Mucosa of stomach (tissue), 1 donor: ENCODE measurements at regions not wholly inside any gene's neighbourhood (a gene's known extent, or its start where the extent isn't known, plus 50 kb on each side); places are given as distances from the start of the nearest gene placed in this dataset.

Source experiments
- H3K27me3 ChIP-seq: one replicate; pipeline ENCODE4 v1.7.0; 2013; ENCODE audit warnings: mild to moderate bottlenecking, low read length; ENCODE audit not compliant: control insufficient read depth, insufficient read depth
- H3K36me3 ChIP-seq: one replicate; pipeline ENCODE4 v1.7.0; 2013; ENCODE audit warnings: low read length; ENCODE audit not compliant: control insufficient read depth, insufficient read depth
- H3K4me1 ChIP-seq: one replicate; pipeline ENCODE4 v1.7.0; 2013; ENCODE audit warnings: mild to moderate bottlenecking, low read length; ENCODE audit not compliant: control insufficient read depth, insufficient read depth
- H3K4me3 ChIP-seq: one replicate; pipeline ENCODE4 v1.7.0; 2013; ENCODE audit warnings: low read length
- H3K9ac ChIP-seq: one replicate; pipeline ENCODE4 v1.7.0; 2013; ENCODE audit warnings: mild to moderate bottlenecking, low read length, moderate library complexity
- H3K9me3 ChIP-seq: one replicate; pipeline ENCODE4 v1.7.0; 2013; ENCODE audit warnings: mild to moderate bottlenecking, low read length, moderate library complexity; ENCODE audit not compliant: control insufficient read depth
- donor health status: Pancreatic carcinoma.

- Histone ChIP-seq H3K27me3 (no peaks in the 10 kb centered on the region), H3K36me3 (no peaks in the 10 kb centered on the region), H3K9me3 (no peaks in the 10 kb centered on the region)
Measured at GRCh38 chrX:68944211-68944610, 115.4 kb downstream of the EFNB1 start.

GRCh38 chrX:68942840-68943239, 114.0 kb downstream of the EFNB1 start:
- H3K4me1 ChIP-seq, result peaks cover 18% of the 10 kb centered on the region
- H3K36me3 ChIP-seq, result no peaks in the 10 kb centered on the region
- H3K9me3 ChIP-seq, result no peaks in the 10 kb centered on the region
- no peak overlapping the region for H3K9ac ChIP-seq
- no peak overlapping the region for H3K4me3 ChIP-seq
- H3K27me3 ChIP-seq, result no peaks in the 10 kb centered on the region

More at GRCh38 chrX:68944211-68944610, 115.4 kb downstream of the EFNB1 start:
- Histone ChIP-seq H3K4me1 (peaks cover 18% of the 10 kb centered on the region), H3K4me3 (no peak overlapping the region), H3K9ac (no peak overlapping the region)

GRCh38 chrX:68942104-68942503, 113.3 kb downstream of the EFNB1 start:
- H3K9ac ChIP-seq, result no peak overlapping the region
- H3K4me1 ChIP-seq, result peaks cover 18% of the 10 kb centered on the region
- no peaks in the 10 kb centered on the region for H3K9me3 ChIP-seq
- H3K4me3 ChIP-seq, result no peak overlapping the region
- H3K27me3 ChIP-seq, result no peaks in the 10 kb centered on the region
- H3K36me3 ChIP-seq, result no peaks in the 10 kb centered on the region

- Histone ChIP-seq H3K4me3 (no peak overlapping the region), H3K4me1 (peaks cover 18% of the 10 kb centered on the region), H3K9ac (no peak overlapping the region), H3K9me3 (no peaks in the 10 kb centered on the region), H3K36me3 (no peaks in the 10 kb centered on the region), H3K27me3 (no peaks in the 10 kb centered on the region)
Measured at GRCh38 chrX:68941385-68941952, 112.6 kb downstream of the EFNB1 start.

GRCh38 chrX:68940601-68941000, 111.8 kb downstream of the EFNB1 start:
- Histone ChIP-seq H3K27me3 (no peaks in the 10 kb centered on the region), H3K36me3 (no peaks in the 10 kb centered on the region), H3K9me3 (no peaks in the 10 kb centered on the region), H3K4me1 (peaks cover 19% of the 10 kb centered on the region), H3K9ac (no peak overlapping the region), H3K4me3 (no peak overlapping the region)

GRCh38 chrX:68939868-68940267, 111.0 kb downstream of the EFNB1 start:
- no peaks in the 10 kb centered on the region for H3K36me3 ChIP-seq
- H3K9me3 ChIP-seq, result no peaks in the 10 kb centered on the region
- H3K4me3 ChIP-seq, result no peak overlapping the region
- H3K27me3 ChIP-seq, result no peaks in the 10 kb centered on the region
- peaks cover 21% of the 10 kb centered on the region for H3K4me1 ChIP-seq
- H3K9ac ChIP-seq, result no peak overlapping the region

- Histone ChIP-seq H3K4me1 (peaks cover 22% of the 10 kb centered on the region), H3K36me3 (no peaks in the 10 kb centered on the region), H3K4me3 (no peak overlapping the region), H3K27me3 (no peaks in the 10 kb centered on the region), H3K9me3 (no peaks in the 10 kb centered on the region), H3K9ac (no peak overlapping the region)
Measured at GRCh38 chrX:68938244-68939004, 109.6 kb downstream of the EFNB1 start.

GRCh38 chrX:68937581-68937980, 108.8 kb downstream of the EFNB1 start:
- no peaks in the 10 kb centered on the region for H3K27me3 ChIP-seq
- H3K9ac ChIP-seq, result no peak overlapping the region
- H3K4me3 ChIP-seq, result no peak overlapping the region
- H3K36me3 ChIP-seq, result no peaks in the 10 kb centered on the region
- H3K9me3 ChIP-seq, result no peaks in the 10 kb centered on the region
- H3K4me1 ChIP-seq, result peaks cover 22% of the 10 kb centered on the region

GRCh38 chrX:68936608-68937007, 107.8 kb downstream of the EFNB1 start:
- peaks cover 15% of the 10 kb centered on the region for H3K4me1 ChIP-seq
- no peaks in the 10 kb centered on the region for H3K36me3 ChIP-seq
- no peak overlapping the region for H3K4me3 ChIP-seq
- H3K27me3 ChIP-seq, result no peaks in the 10 kb centered on the region
- no peaks in the 10 kb centered on the region for H3K9me3 ChIP-seq
- H3K9ac ChIP-seq, result no peak overlapping the region

- Histone ChIP-seq H3K9me3 (no peaks in the 10 kb centered on the region), H3K27me3 (no peaks in the 10 kb centered on the region), H3K4me3 (no peak overlapping the region), H3K4me1 (peaks cover 12% of the 10 kb centered on the region), H3K36me3 (no peaks in the 10 kb centered on the region), H3K9ac (no peak overlapping the region)
Measured at GRCh38 chrX:68936126-68936525, 107.3 kb downstream of the EFNB1 start.

GRCh38 chrX:68935362-68935761, 106.5 kb downstream of the EFNB1 start:
- peaks cover 12% of the 10 kb centered on the region for H3K4me1 ChIP-seq
- H3K9me3 ChIP-seq, result no peaks in the 10 kb centered on the region
- no peaks in the 10 kb centered on the region for H3K27me3 ChIP-seq
- no peak overlapping the region for H3K9ac ChIP-seq
- H3K4me3 ChIP-seq, result no peak overlapping the region
- no peaks in the 10 kb centered on the region for H3K36me3 ChIP-seq

- no peaks in the 10 kb centered on the region for H3K36me3 ChIP-seq
- no peak overlapping the region for H3K4me3 ChIP-seq
- H3K4me1 ChIP-seq, result peaks cover 12% of the 10 kb centered on the region
- H3K9me3 ChIP-seq, result no peaks in the 10 kb centered on the region
- no peaks in the 10 kb centered on the region for H3K27me3 ChIP-seq
- H3K9ac ChIP-seq, result no peak overlapping the region
Measured at GRCh38 chrX:68934922-68935321, 106.1 kb downstream of the EFNB1 start.
